ENCODE measurements at regions not wholly inside any gene's neighbourhood (a gene's known extent, or its start where the extent isn't known, plus 50 kb on each side); places are given as distances from the start of the nearest gene placed in this dataset.

DNA sequence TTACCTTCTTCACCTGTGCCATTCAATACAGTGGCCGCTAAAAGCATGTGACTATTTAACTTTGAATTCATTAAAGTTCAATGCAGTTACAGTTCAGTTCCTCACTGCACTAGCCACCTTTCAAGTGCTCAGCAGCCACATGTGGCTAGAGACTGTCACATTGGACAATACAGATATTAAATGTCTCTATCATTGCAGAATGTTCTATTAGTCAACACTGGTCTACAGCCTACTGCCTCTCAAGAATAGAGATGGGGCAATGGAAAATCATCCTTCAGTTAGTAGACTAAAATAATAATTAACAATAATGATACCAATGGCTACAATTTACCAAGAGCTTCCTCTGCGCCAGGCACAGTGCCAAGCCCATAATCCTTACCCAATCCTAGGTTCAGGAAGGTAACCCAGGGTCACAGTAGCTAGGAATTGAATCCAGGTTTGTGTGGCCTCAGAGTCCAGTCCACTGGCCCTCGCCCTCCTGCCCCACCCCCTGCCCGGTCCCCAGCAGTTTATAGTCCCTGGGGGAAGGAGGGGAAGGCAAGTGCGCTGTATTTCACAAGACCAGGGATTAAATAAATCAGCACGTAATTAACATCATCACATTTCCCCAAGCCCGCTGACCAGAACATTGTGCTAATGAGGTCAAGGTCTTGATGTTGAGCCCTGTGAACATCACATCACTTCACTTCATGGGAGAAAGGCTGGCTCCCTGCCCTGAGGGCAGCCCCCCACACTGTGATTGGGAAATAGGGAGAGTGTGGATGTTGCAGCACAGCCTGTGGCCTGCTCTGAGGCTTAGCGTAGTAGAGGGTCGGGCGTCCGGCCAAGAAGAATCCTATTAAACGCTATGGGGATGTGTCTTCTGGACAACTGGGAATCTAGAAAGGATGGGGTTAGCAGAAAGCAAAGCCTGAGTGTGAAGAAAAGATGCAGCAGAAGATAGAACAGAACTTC lies 147.2 kb downstream of the VEGFA start (continued):
- TF ChIP-seq, protein P1, sequence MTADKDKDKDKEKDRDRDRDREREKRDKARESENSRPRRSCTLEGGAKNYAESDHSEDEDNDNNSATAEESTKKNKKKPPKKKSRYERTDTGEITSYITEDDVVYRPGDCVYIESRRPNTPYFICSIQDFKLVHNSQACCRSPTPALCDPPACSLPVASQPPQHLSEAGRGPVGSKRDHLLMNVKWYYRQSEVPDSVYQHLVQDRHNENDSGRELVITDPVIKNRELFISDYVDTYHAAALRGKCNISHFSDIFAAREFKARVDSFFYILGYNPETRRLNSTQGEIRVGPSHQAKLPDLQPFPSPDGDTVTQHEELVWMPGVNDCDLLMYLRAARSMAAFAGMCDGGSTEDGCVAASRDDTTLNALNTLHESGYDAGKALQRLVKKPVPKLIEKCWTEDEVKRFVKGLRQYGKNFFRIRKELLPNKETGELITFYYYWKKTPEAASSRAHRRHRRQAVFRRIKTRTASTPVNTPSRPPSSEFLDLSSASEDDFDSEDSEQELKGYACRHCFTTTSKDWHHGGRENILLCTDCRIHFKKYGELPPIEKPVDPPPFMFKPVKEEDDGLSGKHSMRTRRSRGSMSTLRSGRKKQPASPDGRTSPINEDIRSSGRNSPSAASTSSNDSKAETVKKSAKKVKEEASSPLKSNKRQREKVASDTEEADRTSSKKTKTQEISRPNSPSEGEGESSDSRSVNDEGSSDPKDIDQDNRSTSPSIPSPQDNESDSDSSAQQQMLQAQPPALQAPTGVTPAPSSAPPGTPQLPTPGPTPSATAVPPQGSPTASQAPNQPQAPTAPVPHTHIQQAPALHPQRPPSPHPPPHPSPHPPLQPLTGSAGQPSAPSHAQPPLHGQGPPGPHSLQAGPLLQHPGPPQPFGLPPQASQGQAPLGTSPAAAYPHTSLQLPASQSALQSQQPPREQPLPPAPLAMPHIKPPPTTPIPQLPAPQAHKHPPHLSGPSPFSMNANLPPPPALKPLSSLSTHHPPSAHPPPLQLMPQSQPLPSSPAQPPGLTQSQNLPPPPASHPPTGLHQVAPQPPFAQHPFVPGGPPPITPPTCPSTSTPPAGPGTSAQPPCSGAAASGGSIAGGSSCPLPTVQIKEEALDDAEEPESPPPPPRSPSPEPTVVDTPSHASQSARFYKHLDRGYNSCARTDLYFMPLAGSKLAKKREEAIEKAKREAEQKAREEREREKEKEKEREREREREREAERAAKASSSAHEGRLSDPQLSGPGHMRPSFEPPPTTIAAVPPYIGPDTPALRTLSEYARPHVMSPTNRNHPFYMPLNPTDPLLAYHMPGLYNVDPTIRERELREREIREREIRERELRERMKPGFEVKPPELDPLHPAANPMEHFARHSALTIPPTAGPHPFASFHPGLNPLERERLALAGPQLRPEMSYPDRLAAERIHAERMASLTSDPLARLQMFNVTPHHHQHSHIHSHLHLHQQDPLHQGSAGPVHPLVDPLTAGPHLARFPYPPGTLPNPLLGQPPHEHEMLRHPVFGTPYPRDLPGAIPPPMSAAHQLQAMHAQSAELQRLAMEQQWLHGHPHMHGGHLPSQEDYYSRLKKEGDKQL (CRISPR knock-in tag; IDR thresholded peaks at IDR 0.05; ENCODE audit: borderline replicate concordance): 0 out of 2 replicates have a peak, but pooled peaks have one; percentile 39
- TF ChIP-seq JUND (IDR thresholded peaks at IDR 0.05; ENCODE audit: borderline replicate concordance, low read depth, low read length) (0 out of 2 replicates have a peak, but pooled peaks have one; percentile 0), JUND (tag; IDR thresholded peaks at IDR 0.05; ENCODE audit: borderline replicate concordance, low read depth, low read length) (no peak), KLF1 (tag; IDR thresholded peaks at IDR 0.05) (no peak), ELF1 (tag; IDR thresholded peaks at IDR 0.05) (0 out of 2 replicates have a peak, but pooled peaks have one; percentile 43), ZNF584 (CRISPR knock-in tag; IDR thresholded peaks at IDR 0.05; ENCODE audit: low read depth) (0 out of 2 replicates have a peak, but pooled peaks have one; percentile 7), ZNF592 (IDR thresholded peaks at IDR 0.05) (peak; percentile 22)
- TF ChIP-seq, protein P2, sequence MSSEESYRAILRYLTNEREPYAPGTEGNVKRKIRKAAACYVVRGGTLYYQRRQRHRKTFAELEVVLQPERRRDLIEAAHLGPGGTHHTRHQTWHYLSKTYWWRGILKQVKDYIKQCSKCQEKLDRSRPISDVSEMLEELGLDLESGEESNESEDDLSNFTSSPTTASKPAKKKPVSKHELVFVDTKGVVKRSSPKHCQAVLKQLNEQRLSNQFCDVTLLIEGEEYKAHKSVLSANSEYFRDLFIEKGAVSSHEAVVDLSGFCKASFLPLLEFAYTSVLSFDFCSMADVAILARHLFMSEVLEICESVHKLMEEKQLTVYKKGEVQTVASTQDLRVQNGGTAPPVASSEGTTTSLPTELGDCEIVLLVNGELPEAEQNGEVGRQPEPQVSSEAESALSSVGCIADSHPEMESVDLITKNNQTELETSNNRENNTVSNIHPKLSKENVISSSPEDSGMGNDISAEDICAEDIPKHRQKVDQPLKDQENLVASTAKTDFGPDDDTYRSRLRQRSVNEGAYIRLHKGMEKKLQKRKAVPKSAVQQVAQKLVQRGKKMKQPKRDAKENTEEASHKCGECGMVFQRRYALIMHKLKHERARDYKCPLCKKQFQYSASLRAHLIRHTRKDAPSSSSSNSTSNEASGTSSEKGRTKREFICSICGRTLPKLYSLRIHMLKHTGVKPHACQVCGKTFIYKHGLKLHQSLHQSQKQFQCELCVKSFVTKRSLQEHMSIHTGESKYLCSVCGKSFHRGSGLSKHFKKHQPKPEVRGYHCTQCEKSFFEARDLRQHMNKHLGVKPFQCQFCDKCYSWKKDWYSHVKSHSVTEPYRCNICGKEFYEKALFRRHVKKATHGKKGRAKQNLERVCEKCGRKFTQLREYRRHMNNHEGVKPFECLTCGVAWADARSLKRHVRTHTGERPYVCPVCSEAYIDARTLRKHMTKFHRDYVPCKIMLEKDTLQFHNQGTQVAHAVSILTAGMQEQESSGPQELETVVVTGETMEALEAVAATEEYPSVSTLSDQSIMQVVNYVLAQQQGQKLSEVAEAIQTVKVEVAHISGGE (CRISPR knock-in tag; IDR thresholded peaks at IDR 0.05): 0 out of 6 replicates have a peak, but pooled peaks of 1 of the 3 experiments have one; percentile 6
- TF ChIP-seq, protein P3, sequence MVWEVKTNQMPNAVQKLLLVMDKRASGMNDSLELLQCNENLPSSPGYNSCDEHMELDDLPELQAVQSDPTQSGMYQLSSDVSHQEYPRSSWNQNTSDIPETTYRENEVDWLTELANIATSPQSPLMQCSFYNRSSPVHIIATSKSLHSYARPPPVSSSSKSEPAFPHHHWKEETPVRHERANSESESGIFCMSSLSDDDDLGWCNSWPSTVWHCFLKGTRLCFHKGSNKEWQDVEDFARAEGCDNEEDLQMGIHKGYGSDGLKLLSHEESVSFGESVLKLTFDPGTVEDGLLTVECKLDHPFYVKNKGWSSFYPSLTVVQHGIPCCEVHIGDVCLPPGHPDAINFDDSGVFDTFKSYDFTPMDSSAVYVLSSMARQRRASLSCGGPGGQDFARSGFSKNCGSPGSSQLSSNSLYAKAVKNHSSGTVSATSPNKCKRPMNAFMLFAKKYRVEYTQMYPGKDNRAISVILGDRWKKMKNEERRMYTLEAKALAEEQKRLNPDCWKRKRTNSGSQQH (CRISPR knock-in tag; IDR thresholded peaks at IDR 0.05): 0 out of 2 replicates have a peak, but pooled peaks have one; percentile 3

Measured in K562 (cell line).